OCI-LY3 (cell line): ENCODE measurements at regions not wholly inside any gene's neighbourhood (a gene's known extent, or its start where the extent isn't known, plus 50 kb on each side); places are given as distances from the start of the nearest gene placed in this dataset.

Experiments used
- CTCF ChIP-seq: fragments of 200-600, 300-600 bp; sonication (generic); IDR thresholded peaks from 2 replicates; pipeline ENCODE4 v1.5.1; 2014; ENCODE audit warnings: antibody characterized with exemption, low read length, low read depth
- EZH2phosphoT487 ChIP-seq: fragments of 200-600 bp; shearing (Covaris generic); IDR thresholded peaks from 2 replicates; pipeline ENCODE4 v1.6.1; 2018; ENCODE audit warnings: antibody characterized with exemption, mixed run types, low read depth

- TF ChIP-seq CTCF (no peak), EZH2phosphoT487 (no peak)
These were observed 511.8 kb downstream of the ELAVL2 start for GRCh38 chr9:23314247-23314646.
